Ovary (tissue), 7 donors: ENCODE measurements at regions not wholly inside any gene's neighbourhood (a gene's known extent, or its start where the extent isn't known, plus 50 kb on each side); places are given as distances from the start of the nearest gene placed in this dataset.

Experiments used
- DNase-seq, 5 donors: peaks; one replicate each; pipeline ENCODE4 v3.0.0-alpha.2; 2019 to 2020
- H3K27ac ChIP-seq, 2 donors: fragments of 200-600 bp; one replicate each; pipeline versions ENCODE4 v1.5.1 to v1.8.0; 2019 to 2022
- H3K27me3 ChIP-seq: fragments of 200-600 bp; one replicate; pipeline ENCODE4 v1.8.0; 2022
- H3K36me3 ChIP-seq: fragments of 200-600 bp; sonication (generic); one replicate; pipeline ENCODE4 v1.5.1; 2019
- H3K4me1 ChIP-seq: one replicate; pipeline ENCODE4 v1.8.1; 2013; ENCODE audit warnings: mild to moderate bottlenecking, moderate library complexity; ENCODE audit not compliant: insufficient read depth
- H3K4me3 ChIP-seq: fragments of 200-600 bp; sonication (generic); one replicate; pipeline ENCODE4 v1.5.1; 2017
- H3K9me3 ChIP-seq, 2 donors: fragments of 200-600 bp in 1 of 2; sonication (generic) in 1 of 2; one replicate each; pipeline versions ENCODE4 v1.5.1 to v1.8.1; 2013 to 2019; ENCODE audit warnings: mild to moderate bottlenecking in 1 of 2, moderate library complexity in 1 of 2
- CTCF ChIP-seq, 3 donors: fragments of 450-650 bp in 2 of 3; fragments of 200-600 bp in 1 of 3; IDR thresholded peaks; one replicate each; pipeline versions ENCODE4 v1.5.1 to v1.8.0; 2016 to 2022; ENCODE audit warnings: antibody characterized with exemption in 3 of 3, mild to moderate bottlenecking in 1 of 3
- EP300 ChIP-seq: sonication (generic); formaldehyde crosslinking; IDR thresholded peaks from one replicate; pipeline ENCODE4 v1.6.1; 2017; ENCODE audit warnings: antibody characterized with exemption
- POLR2A ChIP-seq: fragments of 450-650 bp; IDR thresholded peaks from one replicate; pipeline ENCODE4 v1.6.1; 2017; ENCODE audit warnings: antibody characterized with exemption, mild to moderate bottlenecking, moderate library complexity
- WGBS, 3 donors: extraction: QIAGEN DNeasy Blood & Tissue Kit in 1 of 3; methylation state at CpG; one replicate each; pipeline versions ENCODE4 v1.1.5 to v1.1.7; 2013 to 2017; 5-methylcytosine and 5-hydroxymethylcytosine counted together
- intact Hi-C, 4 donors: fragments of 100-400 bp; cut with DNase I; formaldehyde crosslinking; loops; one replicate each; pipeline versions ENCODE4 v1.11.0 to v1.15.1; 2022 to 2023
- donor health status: DM: no; HTN: no; CAD: no; lungs with moderate emphysema.
- donor health status: DM: no; HTN: no; CAD: no.
- donor health status: Bipolar disorder and iron deficiency.
- donor health status: DM: no; HTN: no; CAD: no.
- donor health status: DM: yes; HTN: yes; CAD: no.

DNA sequence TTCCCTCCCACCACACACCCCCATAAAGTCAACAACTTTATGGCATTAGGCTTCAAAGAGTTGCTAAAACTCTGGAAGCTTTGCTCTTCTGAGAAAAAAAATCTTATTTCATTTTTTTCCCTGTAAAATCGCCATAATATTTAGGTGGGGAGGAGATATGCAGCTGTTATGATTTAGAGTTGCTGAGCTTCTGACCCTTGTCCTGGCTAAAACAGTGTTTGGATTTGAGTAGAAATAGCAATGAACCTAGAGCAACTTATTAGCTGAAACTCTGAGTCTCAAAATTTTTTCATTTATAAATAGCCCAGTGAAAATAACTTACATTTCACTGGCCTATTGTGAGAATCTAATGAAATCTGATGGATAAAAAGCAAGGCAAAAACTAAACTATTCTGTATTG lies 482.8 kb upstream of the NFIA start:
- Histone ChIP-seq H3K27me3 (no peaks in the 10 kb centered on the region), H3K4me3 (no peak overlapping the region), H3K27ac (no peak overlapping the region), H3K4me1 (peaks cover 5% of the 10 kb centered on the region), H3K9me3 (no peaks in the 10 kb centered on the region), H3K36me3 (no peaks in the 10 kb centered on the region)
- intact Hi-C loops: no loop called here
- TF ChIP-seq CTCF (IDR thresholded peaks at IDR 0.05) (no peak), EP300 (no peak), POLR2A (no peak)
- no peak for DNase-seq
- WGBS, 3 donors: 3 to 16% (median 11%) methylated on average over 1 of the region's 1 CpG

DNA sequence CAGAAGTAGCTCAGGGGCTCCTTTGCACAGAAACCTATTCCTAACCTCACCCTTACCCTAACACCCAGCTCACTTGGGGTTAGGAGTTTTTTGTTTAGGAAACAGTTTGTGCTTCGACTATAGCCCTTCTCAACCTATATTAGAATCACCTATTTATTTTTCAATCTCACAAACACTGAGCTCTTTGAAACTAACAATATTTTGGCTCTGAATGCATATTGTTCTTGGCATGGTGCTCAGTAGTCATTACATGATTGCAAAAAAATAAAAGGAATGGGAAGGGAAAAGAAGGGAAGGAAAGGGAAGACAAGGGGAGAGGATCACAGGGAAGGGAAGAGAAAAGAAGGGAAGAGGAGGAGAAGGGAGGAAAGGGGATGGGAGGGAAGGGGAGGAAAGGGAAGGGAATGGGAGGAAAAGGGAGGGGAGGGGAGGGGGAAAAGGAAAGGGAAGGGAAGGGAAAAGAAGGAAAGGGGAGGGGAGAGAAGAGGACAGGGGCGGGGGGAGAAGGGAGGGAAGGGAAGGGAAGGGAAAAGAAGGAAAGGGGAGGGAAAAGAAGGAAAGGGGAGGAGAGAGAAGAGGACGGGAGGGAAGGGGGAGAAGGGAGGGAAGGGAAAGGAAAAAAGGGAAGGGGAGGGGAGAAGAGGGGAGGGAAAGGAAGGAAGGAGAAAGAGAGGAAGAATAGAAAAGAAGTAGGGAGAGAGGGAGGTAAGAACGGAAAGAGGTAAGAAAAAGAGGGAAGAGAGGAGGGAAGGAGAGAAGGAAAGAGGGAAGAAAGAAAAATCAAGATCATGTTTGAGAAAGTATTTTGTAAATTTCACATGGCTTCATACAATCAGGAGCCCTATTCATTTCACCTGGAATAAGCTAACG lies 484.1 kb upstream of the NFIA start:
- Histone ChIP-seq H3K4me1 (peaks cover 5% of the 10 kb centered on the region), H3K4me3 (no peak overlapping the region), H3K27me3 (no peaks in the 10 kb centered on the region), H3K27ac (no peak overlapping the region), H3K36me3 (no peaks in the 10 kb centered on the region), H3K9me3 (no peaks in the 10 kb centered on the region)
- TF ChIP-seq CTCF (IDR thresholded peaks at IDR 0.05): no peak
- TF ChIP-seq EP300: no peak
- no peak for TF ChIP-seq POLR2A
- intact Hi-C loops: no loop called here
- no peak for DNase-seq
- WGBS, 3 donors: 71 to 77% (median 74%) methylated on average over 5 of the region's 5 CpGs

DNA sequence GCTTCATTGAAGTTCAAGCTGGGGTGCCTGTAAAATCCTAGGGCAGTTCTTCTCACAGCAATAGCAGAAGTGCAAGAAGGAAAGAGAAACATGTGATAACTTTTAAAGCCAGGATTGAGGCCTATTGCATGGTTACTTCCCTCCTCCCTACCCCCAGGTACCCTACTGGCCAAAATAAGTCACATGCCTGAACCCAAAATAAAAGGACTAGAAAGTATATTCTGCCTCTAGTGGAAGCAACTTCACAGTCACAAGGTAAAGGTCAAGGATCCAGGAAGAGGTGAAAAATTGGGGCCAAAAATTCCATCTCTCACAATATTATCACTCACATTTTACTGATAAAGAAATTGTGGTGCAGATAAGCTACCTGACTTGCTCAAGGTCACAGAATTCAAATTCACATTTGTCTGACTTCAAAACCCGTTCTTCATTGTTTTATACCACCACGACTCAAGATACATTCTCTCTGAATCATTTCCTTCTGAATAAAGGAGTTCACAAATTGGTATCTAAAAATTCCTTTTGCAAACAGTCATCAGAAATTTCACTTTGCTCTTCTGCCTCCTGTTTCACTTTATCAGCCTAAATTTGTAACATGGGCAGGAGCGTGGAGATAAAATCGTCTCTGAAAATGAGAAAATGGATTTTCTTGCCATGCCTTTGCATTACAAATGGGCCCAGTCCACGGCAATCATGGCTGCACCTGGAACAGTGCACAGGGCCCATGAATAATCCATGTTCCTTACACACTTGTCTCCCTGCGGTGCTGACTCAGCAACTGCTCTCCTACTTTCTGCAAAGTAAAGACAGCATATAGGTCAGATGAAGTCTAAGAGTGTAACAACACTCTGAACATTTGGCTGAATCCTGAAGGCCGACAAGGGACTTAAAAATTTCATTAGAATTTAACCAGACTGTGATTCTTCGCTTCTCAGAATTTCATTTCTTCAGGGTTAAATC lies 485.3 kb upstream of the NFIA start:
- Histone ChIP-seq H3K27ac (no peak overlapping the region), H3K4me1 (peaks cover 5% of the 10 kb centered on the region), H3K4me3 (no peak overlapping the region), H3K27me3 (no peaks in the 10 kb centered on the region), H3K36me3 (no peaks in the 10 kb centered on the region), H3K9me3 (no peaks in the 10 kb centered on the region)
- intact Hi-C loops: no loop called here
- DNase-seq: no peak
- WGBS, 3 donors: 61 to 84% (median 66%) methylated on average over 8 of the region's 8 CpGs
- TF ChIP-seq EP300 (no peak), CTCF (IDR thresholded peaks at IDR 0.05) (no peak), POLR2A (no peak)

DNA sequence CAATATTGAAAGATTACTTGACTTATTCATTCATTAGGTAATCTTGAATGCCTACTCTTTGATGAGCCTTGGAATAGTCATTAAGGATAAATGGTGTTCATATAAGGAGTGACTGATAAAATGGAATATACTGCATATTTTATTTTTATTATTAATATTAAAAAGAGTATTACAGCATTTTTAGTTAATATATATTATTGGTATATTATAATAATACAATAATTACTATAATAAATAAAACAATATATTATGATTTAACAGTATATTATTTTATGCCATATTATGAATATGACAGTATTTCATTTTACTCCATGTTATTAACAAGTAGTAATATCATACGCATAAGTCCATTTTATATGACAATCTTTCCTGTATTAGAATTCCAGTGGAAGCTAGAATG lies 490.8 kb upstream of the NFIA start:
- DNase-seq: no peak
- H3K27ac ChIP-seq: no peak overlapping the region
- 95 to 100% (median 96%) methylated on average over 1 of the region's 1 CpG for WGBS, 3 donors
- no peaks in the 10 kb centered on the region for H3K9me3 ChIP-seq
- no peaks in the 10 kb centered on the region for H3K36me3 ChIP-seq
- H3K27me3 ChIP-seq: no peaks in the 10 kb centered on the region
- H3K4me3 ChIP-seq: no peak overlapping the region
- TF ChIP-seq POLR2A (no peak), CTCF (IDR thresholded peaks at IDR 0.05) (no peak), EP300 (no peak)
- no peaks in the 10 kb centered on the region for H3K4me1 ChIP-seq
- intact Hi-C loops: no loop called here
